H9 (cell line): ENCODE measurements at regions not wholly inside any gene's neighbourhood (a gene's known extent, or its start where the extent isn't known, plus 50 kb on each side); places are given as distances from the start of the nearest gene placed in this dataset.

ENCODE experiments used
- DNase-seq: peaks from one replicate; pipeline ENCODE4 v3.0.0-alpha.2; 2017
- H2AFZ ChIP-seq: one replicate; pipeline ENCODE4 v1.6.1; 2013; ENCODE audit warnings: mild to moderate bottlenecking, low read length, control low read depth, moderate library complexity
- H2AK5ac ChIP-seq: 2 replicates; pipeline ENCODE4 v1.6.1; 2013; ENCODE audit warnings: low read length, control low read depth, mixed read lengths; ENCODE audit not compliant: insufficient read length
- H2BK120ac ChIP-seq: one replicate; pipeline ENCODE4 v1.6.1; 2013; ENCODE audit warnings: low read depth, mild to moderate bottlenecking, low read length, control low read depth, inconsistent platforms; ENCODE audit not compliant: poor library complexity, severe bottlenecking
- H2BK12ac ChIP-seq: 2 replicates; pipeline ENCODE4 v1.6.1; 2013; ENCODE audit warnings: low read length, control low read depth, mixed read lengths, low read depth; ENCODE audit not compliant: insufficient read length
- H2BK15ac ChIP-seq: 2 replicates; pipeline ENCODE4 v1.6.1; 2013; ENCODE audit warnings: low read depth, low read length, control low read depth
- H2BK20ac ChIP-seq: one replicate; pipeline ENCODE4 v1.6.1; 2013; ENCODE audit warnings: low read depth, mild to moderate bottlenecking, low read length, control low read depth, inconsistent platforms; ENCODE audit not compliant: poor library complexity, severe bottlenecking
- H2BK5ac ChIP-seq: 2 replicates; pipeline ENCODE4 v1.6.1; 2013; ENCODE audit warnings: low read length, control low read depth, mixed read lengths; ENCODE audit not compliant: insufficient read length
- H3K14ac ChIP-seq: 2 replicates; pipeline ENCODE4 v1.6.1; 2013; ENCODE audit warnings: low read length, control low read depth; ENCODE audit not compliant: insufficient read depth
- H3K18ac ChIP-seq: 2 replicates; pipeline ENCODE4 v1.6.1; 2013; ENCODE audit warnings: low read depth, mild to moderate bottlenecking, mixed read lengths, low read length, control low read depth; ENCODE audit not compliant: insufficient read length
- H3K23ac ChIP-seq: 2 replicates; pipeline ENCODE4 v1.6.1; 2013; ENCODE audit warnings: low read length, control low read depth, mixed read lengths, low read depth; ENCODE audit not compliant: insufficient read length
- H3K23me2 ChIP-seq: 2 replicates; pipeline ENCODE4 v1.6.1; 2013; ENCODE audit warnings: low read depth, mild to moderate bottlenecking, mixed read lengths, low read length, control low read depth; ENCODE audit not compliant: insufficient read length, poor library complexity, severe bottlenecking
- H3K27ac ChIP-seq: 2 replicates; pipeline ENCODE4 v1.5.1; 2013; ENCODE audit warnings: low read length, control low read depth, mixed read lengths, low read depth; ENCODE audit not compliant: insufficient read length
- H3K27me3 ChIP-seq: 2 replicates; pipeline ENCODE4 v1.6.1; 2013; ENCODE audit warnings: low read length, control low read depth, inconsistent platforms; ENCODE audit not compliant: insufficient read depth
- H3K4ac ChIP-seq: 2 replicates; pipeline ENCODE4 v1.6.1; 2013; ENCODE audit warnings: low read depth, mild to moderate bottlenecking, control low read depth, inconsistent platforms, low read length, moderate library complexity
- H3K4me1 ChIP-seq: 2 replicates; pipeline ENCODE4 v1.6.1; 2013; ENCODE audit warnings: low read length, control low read depth, inconsistent platforms; ENCODE audit not compliant: insufficient read depth
- H3K4me2 ChIP-seq: 2 replicates; pipeline ENCODE4 v1.6.1; 2013; ENCODE audit warnings: low read length, control low read depth, mixed read lengths; ENCODE audit not compliant: insufficient read length, insufficient read depth
- H3K56ac ChIP-seq: 2 replicates; pipeline ENCODE4 v1.6.1; 2013; ENCODE audit warnings: low read depth, mild to moderate bottlenecking, mixed read lengths, low read length, control low read depth; ENCODE audit not compliant: insufficient read length
- H3K79me1 ChIP-seq: 2 replicates; pipeline ENCODE4 v1.6.1; 2013; ENCODE audit warnings: low read depth, mild to moderate bottlenecking, moderate library complexity, low read length, control low read depth, inconsistent platforms; ENCODE audit not compliant: insufficient read depth, poor library complexity, severe bottlenecking
- H3K79me2 ChIP-seq: 2 replicates; pipeline ENCODE4 v1.6.1; 2013; ENCODE audit warnings: low read length, control low read depth, inconsistent platforms; ENCODE audit not compliant: insufficient read depth
- H3K9ac ChIP-seq: 2 replicates; pipeline ENCODE4 v1.6.1; 2013; ENCODE audit warnings: low read length, control low read depth, mixed read lengths; ENCODE audit not compliant: insufficient read length; ENCODE audit errors: extremely low read depth
- H3K9me3 ChIP-seq: one replicate; pipeline ENCODE4 v1.6.1; 2013; ENCODE audit warnings: low read depth, low read length, inconsistent platforms; ENCODE audit not compliant: control insufficient read depth
- H3T11ph ChIP-seq: one replicate; pipeline ENCODE4 v1.6.1; 2013; ENCODE audit warnings: mild to moderate bottlenecking, low read length, control low read depth, inconsistent platforms
- H4K20me1 ChIP-seq: one replicate; pipeline ENCODE4 v1.6.1; 2013; ENCODE audit not compliant: control insufficient read depth, insufficient read length, insufficient read depth
- H4K5ac ChIP-seq: 2 replicates; pipeline ENCODE4 v1.6.1; 2013; ENCODE audit warnings: low read depth, mild to moderate bottlenecking, mixed read lengths, low read length, control low read depth; ENCODE audit not compliant: insufficient read length
- H4K8ac ChIP-seq: replicated peaks from 2 replicates; pipeline ENCODE4 v1.6.1; 2013; ENCODE audit warnings: low read length, control low read depth, mixed read lengths, low read depth; ENCODE audit not compliant: insufficient read length
- H4K91ac ChIP-seq: 2 replicates; pipeline ENCODE4 v1.6.1; 2013; ENCODE audit warnings: low read depth, mild to moderate bottlenecking, moderate library complexity, mixed read lengths, low read length, control low read depth; ENCODE audit not compliant: insufficient read length
- H3K27ac Mint-ChIP-seq, 3 experiments: 2 replicates in 2 of 3; 3 replicates in 1 of 3; pipeline ENCODE4 v1.8.0; 2020 to 2021; ENCODE audit warnings: mixed read lengths in 3 of 3, mild to moderate bottlenecking in 1 of 3, moderate library complexity in 1 of 3
- H3K27me3 Mint-ChIP-seq: 2 replicates; pipeline ENCODE4 v1.8.0; 2021; ENCODE audit warnings: low read depth, mild to moderate bottlenecking, moderate library complexity, mixed read lengths
- H3K36me3 Mint-ChIP-seq, 3 experiments: 2 replicates in 2 of 3; 3 replicates in 1 of 3; pipeline ENCODE4 v1.8.0; 2020 to 2021; ENCODE audit warnings: low read depth in 3 of 3, mixed read lengths in 3 of 3; ENCODE audit not compliant: insufficient read depth in 1 of 3
- H3K4me1 Mint-ChIP-seq, 2 experiments: 2 replicates each; pipeline ENCODE4 v1.8.0; 2020; ENCODE audit warnings: mixed read lengths in 2 of 2
- H3K4me3 Mint-ChIP-seq, 2 experiments: 2 replicates in 1 of 2; 3 replicates in 1 of 2; pipeline ENCODE4 v1.8.0; 2020 to 2021; ENCODE audit warnings: mild to moderate bottlenecking in 2 of 2, mixed read lengths in 2 of 2, moderate library complexity in 1 of 2
- H3K9me3 Mint-ChIP-seq, 2 experiments: 2 replicates in 1 of 2; 3 replicates in 1 of 2; pipeline ENCODE4 v1.8.0; 2020; ENCODE audit warnings: mild to moderate bottlenecking in 2 of 2, mixed read lengths in 2 of 2, moderate library complexity in 1 of 2
- CTCF ChIP-seq: fragments of 200-600 bp; sonication (generic); conservative IDR thresholded peaks from 3 replicates; pipeline ENCODE4 v1.8.0; 2021; ENCODE audit warnings: antibody characterized with exemption, mild to moderate bottlenecking
- WGBS: extraction: QIAGEN DNeasy Blood & Tissue Kit; methylation state at CpG from one replicate; pipeline ENCODE4 v1.1.7; 2013; ENCODE audit warnings: missing lambda C conversion rate, low lambda C conversion rate, mixed read lengths; ENCODE audit not compliant: insufficient read length; ENCODE audit errors: extremely low coverage; 5-methylcytosine and 5-hydroxymethylcytosine counted together

- no peak overlapping the region for H2AFZ ChIP-seq
- no peak overlapping the region for H2AK5ac ChIP-seq
- no peak overlapping the region for H2BK20ac ChIP-seq
- Mint-ChIP-seq H3K27me3 (no peaks in the 10 kb centered on the region; the same call in none of the 2 replicates), H3K27ac (no peak overlapping the region), H3K36me3 (peaks cover 2 to 9% (median 6%) of the 10 kb centered on the region in 3 experiments; a peak in 5 of 7 replicates), H3K9me3 (peaks cover 41 to 44% of the 10 kb centered on the region in 2 experiments), H3K4me3 (no peak overlapping the region), H3K4me1 (no peaks in the 10 kb centered on the region)
- no peak overlapping the region for H2BK15ac ChIP-seq
- H2BK5ac ChIP-seq: no peak overlapping the region
- no peak overlapping the region for H4K91ac ChIP-seq
- H3K23ac ChIP-seq: no peak overlapping the region
- no peaks in the 10 kb centered on the region for H3K23me2 ChIP-seq
- H3K79me1 ChIP-seq: no peaks in the 10 kb centered on the region
- H3K4me2 ChIP-seq: no peak overlapping the region
- no peak overlapping the region for H3K4ac ChIP-seq
- no peaks in the 10 kb centered on the region for H3K79me2 ChIP-seq
- H3K14ac ChIP-seq: no peak overlapping the region
- WGBS: no CpG with 5 or more reads among the region's 2 CpGs
- no peak overlapping the region for H3K9ac ChIP-seq
- H3K27me3 ChIP-seq: no peaks in the 10 kb centered on the region
- H2BK120ac ChIP-seq: no peak overlapping the region
- no peak overlapping the region for H4K5ac ChIP-seq
- no peak overlapping the region for H3K18ac ChIP-seq
- H3T11ph ChIP-seq: no peak overlapping the region
- no peak for DNase-seq
- no peak overlapping the region for H4K8ac ChIP-seq
- no peaks in the 10 kb centered on the region for H3K9me3 ChIP-seq
- H3K27ac ChIP-seq: no peak overlapping the region
- H4K20me1 ChIP-seq: no peaks in the 10 kb centered on the region
- no peak overlapping the region for H3K56ac ChIP-seq
- no peaks in the 10 kb centered on the region for H3K4me1 ChIP-seq
- TF ChIP-seq CTCF: no peak
- H2BK12ac ChIP-seq: no peak overlapping the region
These were observed 93.8 kb upstream of the HELT start for GRCh38 chr4:184924516-184924915.
